Bronchial epithelial cell (primary cell): ENCODE measurements at regions not wholly inside any gene's neighbourhood (a gene's known extent, or its start where the extent isn't known, plus 50 kb on each side); places are given as distances from the start of the nearest gene placed in this dataset.

Experiments
- DNase-seq: peaks from one replicate; pipeline ENCODE4 v3.0.0-alpha.2; 2010; ENCODE audit warnings: low read depth
- FAIRE-seq: peaks from 2 replicates; lab custom pipeline; 2011; peaks lifted over from hg19 to GRCh38; lab: Jason Lieb, UNC
- H3K27me3 ChIP-seq: 2 replicates; pipeline ENCODE4 v1.5.1; 2011; ENCODE audit warnings: low read length; ENCODE audit not compliant: control insufficient read depth, insufficient read depth
- H3K36me3 ChIP-seq: 2 replicates; pipeline ENCODE4 v1.5.1; 2011; ENCODE audit warnings: low read length; ENCODE audit not compliant: control insufficient read depth, insufficient read depth
- H3K4me3 ChIP-seq: 2 replicates; pipeline ENCODE4 v1.5.1; 2011; ENCODE audit warnings: mild to moderate bottlenecking, low read depth, low read length, control low read depth
- TF ChIP-seq, protein P1 (sequence below): IDR thresholded peaks from 2 replicates; pipeline ENCODE4 v1.5.1; 2011; ENCODE audit warnings: mild to moderate bottlenecking, moderate library complexity, low read length, control low read depth, inconsistent platforms; ENCODE audit not compliant: insufficient read depth, severe bottlenecking

DNA sequence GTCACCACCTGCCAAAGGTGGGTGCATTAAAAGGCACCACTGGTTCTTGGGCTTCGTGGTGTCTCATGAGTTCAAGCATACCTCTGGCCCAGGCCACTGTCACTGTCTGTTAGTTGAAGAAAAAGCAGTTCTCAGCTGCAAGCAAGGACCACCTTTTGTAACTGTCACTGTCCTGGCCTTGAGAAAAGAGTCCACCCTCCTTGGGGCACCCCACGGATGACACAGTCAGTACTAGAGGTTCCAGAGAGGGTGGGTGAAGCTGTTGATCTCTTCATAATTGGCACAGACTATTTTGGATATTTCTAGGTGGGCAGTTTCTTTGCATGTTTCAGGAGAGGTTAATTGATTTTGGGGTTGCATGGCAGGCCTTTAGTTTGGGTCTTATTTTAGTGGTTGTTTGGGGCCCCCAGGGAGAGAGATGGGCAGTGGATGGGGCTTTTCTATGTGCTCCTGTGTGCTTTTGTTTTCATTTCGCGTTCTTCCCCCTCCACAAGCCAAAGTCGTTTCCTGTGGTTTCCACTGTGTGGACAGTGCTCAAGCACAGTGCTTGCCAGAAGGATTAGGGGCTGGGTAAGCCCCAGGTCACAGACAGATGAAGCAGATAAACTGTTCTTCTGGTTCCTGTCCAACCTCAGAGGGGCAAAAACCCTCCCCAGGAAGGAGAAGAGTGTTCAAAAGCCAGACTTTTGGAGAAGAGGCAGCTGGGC lies 156.2 kb upstream of the PPP1R2C start:
- TF ChIP-seq, protein P1, sequence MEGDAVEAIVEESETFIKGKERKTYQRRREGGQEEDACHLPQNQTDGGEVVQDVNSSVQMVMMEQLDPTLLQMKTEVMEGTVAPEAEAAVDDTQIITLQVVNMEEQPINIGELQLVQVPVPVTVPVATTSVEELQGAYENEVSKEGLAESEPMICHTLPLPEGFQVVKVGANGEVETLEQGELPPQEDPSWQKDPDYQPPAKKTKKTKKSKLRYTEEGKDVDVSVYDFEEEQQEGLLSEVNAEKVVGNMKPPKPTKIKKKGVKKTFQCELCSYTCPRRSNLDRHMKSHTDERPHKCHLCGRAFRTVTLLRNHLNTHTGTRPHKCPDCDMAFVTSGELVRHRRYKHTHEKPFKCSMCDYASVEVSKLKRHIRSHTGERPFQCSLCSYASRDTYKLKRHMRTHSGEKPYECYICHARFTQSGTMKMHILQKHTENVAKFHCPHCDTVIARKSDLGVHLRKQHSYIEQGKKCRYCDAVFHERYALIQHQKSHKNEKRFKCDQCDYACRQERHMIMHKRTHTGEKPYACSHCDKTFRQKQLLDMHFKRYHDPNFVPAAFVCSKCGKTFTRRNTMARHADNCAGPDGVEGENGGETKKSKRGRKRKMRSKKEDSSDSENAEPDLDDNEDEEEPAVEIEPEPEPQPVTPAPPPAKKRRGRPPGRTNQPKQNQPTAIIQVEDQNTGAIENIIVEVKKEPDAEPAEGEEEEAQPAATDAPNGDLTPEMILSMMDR = no peak
- no peaks in the 10 kb centered on the region for H3K36me3 ChIP-seq
- DNase-seq (no peak), FAIRE-seq (peak; percentile 36)
- no peak overlapping the region for H3K4me3 ChIP-seq
- no peaks in the 10 kb centered on the region for H3K27me3 ChIP-seq

DNA sequence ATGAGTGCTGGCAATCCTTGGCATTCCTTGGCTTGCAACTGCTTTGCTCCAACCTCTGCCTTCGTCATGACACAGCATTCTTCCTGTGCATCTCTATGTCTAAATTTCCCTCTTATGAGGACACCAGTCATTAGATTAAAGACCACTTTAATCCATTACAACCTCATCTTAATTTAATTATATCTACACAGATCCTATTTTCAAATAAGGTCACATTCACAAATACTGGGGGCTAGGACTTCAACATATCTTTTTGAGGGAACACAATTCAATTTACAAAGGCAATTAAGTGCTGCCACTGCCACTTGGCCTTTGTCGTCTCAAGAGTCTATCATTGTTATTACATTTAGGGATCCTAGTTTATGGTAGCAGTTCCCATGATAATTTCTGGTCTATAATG lies 163.7 kb upstream of the PPP1R2C start:
- DNase-seq (no peak), FAIRE-seq (no peak)
- Histone ChIP-seq H3K36me3 (no peaks in the 10 kb centered on the region), H3K4me3 (no peak overlapping the region), H3K27me3 (no peaks in the 10 kb centered on the region)
- TF ChIP-seq, protein P1 = no peak

DNA sequence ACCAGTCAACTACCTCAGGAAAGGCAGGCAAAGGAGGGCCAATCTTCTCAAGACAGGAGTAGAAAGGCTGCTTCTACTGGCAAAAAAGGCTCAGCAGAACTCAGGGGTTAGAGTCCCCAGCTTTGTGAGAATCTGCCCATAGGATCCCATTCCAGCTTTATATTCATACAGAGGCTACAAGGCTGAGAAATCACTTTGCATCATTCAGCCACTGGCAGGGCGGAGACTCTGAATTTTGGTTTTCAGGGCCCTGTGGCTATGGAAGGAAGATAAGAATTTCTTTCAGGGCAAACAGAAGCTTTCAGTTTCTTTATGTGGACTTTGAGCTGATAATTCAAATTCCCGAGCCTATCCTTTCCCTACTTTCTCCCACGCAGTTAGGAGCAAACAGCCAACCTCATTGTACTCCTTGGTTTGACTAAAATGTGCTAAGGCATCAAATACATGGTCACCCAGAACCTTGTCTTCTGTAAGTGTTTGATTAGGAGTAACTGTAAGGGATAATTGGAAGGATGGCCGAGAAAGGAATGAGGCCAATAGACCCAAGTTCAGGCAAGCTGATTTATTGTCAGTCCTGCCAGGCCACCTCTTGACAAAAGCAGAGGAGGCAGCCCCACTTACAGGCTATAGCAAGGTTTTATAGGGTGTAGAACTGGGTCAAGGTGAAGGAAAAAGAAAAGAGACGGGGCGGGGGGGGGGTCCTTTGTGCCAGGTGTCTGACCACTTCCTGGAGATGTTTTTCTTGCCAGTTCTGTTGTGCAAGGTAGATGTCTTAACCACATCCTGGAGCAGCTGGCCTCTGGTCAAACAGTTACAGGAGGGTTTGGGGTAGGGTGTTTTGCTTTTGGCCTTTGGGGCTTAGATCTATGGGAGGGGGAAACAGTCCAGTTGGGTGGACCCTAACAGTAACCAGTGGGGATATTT lies 165.3 kb upstream of the PPP1R2C start:
- DNase-seq = peak; percentile 26

DNA sequence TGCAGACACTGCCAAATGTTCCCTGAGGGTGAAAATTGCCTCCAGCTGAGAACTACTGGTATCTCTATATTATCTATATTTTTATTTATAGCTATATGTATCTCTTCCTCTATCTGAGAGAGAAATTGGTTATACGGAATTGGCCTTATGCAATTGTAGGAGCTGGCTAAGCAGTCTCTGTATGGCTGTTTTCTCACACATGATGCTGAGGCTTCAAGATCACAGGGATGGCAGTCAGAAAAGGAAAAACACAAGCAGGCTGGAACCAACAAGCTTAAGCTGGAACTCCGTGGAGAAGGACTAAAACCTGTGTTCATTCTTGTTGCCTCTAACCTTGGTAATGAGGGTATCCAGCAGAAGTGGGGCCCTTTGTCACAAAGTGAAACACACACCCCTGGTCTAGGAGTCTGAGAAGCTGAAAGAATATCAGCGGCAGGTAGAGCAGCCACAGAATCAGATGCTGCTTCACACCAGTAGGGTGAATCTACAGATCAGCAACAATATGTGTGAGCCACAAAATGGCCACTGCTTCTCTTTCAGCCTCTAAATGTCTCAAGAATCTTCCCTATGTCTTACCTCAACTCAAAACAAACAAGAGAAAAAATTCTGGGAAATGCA lies 166.5 kb upstream of the PPP1R2C start:
- TF ChIP-seq, protein P1 = no peak
- no peak overlapping the region for H3K4me3 ChIP-seq
- H3K27me3 ChIP-seq = no peaks in the 10 kb centered on the region
- no peak for FAIRE-seq
- no peak for DNase-seq
- H3K36me3 ChIP-seq = no peaks in the 10 kb centered on the region

More for the DNA sequence above, 165.3 kb upstream of the PPP1R2C start:
- H3K4me3 ChIP-seq = no peak overlapping the region
- no peaks in the 10 kb centered on the region for H3K27me3 ChIP-seq
- no peaks in the 10 kb centered on the region for H3K36me3 ChIP-seq
- no peak for FAIRE-seq
- TF ChIP-seq, protein P1 = no peak

DNA sequence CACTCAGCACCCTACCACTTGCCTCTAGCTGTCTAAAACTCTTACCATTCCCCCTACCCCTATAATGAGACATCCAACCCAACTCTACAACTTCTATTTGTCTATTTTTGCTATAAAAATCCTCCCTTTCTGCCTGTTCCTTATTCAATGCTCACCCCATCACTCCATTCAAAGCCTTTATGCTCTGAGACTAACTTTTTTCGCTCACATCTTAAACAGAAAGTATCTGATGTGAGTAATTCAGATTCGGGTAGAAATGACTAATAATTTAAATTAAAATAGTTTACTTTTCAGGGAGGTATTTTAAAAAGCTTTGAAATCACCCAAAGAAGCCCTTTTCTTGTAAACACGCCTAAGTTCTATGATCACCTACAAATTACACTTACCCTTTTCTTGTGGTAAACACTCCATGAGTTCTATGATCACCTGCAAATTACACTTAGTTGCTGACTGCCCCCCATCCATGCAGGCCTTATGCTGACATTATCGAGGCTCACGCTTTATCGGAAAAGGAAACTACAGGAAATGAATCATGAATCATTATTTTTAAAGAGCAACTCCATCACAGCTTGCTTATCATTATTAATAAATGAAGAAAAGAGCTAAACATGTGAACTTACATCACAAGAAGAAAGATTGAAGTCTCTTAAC lies 168.7 kb upstream of the PPP1R2C start:
- H3K27me3 ChIP-seq = no peaks in the 10 kb centered on the region
- no peaks in the 10 kb centered on the region for H3K36me3 ChIP-seq
- H3K4me3 ChIP-seq = no peak overlapping the region
- TF ChIP-seq, protein P1 = no peak
- no peak for DNase-seq
- no peak for FAIRE-seq
